ENCODE measurements at regions not wholly inside any gene's neighbourhood (a gene's known extent, or its start where the extent isn't known, plus 50 kb on each side); places are given as distances from the start of the nearest gene placed in this dataset.

GRCh38 chr2:209340522-209340921 is 83.3 kb upstream of the MAP2 start:
- TF ChIP-seq CTCF (conservative IDR thresholded peaks at IDR 0.05): no peak
- no peak for TF ChIP-seq ZFX (IDR thresholded peaks at IDR 0.05)
